HG03135 (cell line): ENCODE measurements at regions not wholly inside any gene's neighbourhood (a gene's known extent, or its start where the extent isn't known, plus 50 kb on each side); places are given as distances from the start of the nearest gene placed in this dataset.

Experiments
- ATAC-seq: cut with Tn5 transposase; IDR thresholded peaks from one replicate; pipeline ENCODE4 v1.9.1; 2021; ENCODE audit warnings: mild to moderate bottlenecking, moderate library complexity; ENCODE audit not compliant: unreplicated experiment

DNA sequence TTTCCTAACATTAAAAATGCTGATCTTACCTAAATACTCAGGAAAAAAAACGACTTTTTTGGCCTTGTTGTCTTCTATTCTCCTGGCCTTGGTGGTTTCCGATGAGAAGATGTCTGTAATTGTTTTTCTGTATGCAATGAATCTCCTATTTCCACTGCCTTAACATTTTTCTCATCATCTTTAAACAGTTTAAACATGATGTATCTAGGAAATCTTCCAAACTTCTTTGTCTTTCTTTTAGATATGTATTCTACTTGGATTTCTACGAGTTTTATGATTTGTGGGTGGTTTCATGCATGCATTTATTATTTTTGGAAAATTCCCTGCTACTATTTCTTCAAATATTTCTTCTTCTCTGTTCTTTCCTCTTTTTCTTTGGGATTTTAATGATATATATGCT lies 288.6 kb upstream of the GYPC start:
- no peak for ATAC-seq

DNA sequence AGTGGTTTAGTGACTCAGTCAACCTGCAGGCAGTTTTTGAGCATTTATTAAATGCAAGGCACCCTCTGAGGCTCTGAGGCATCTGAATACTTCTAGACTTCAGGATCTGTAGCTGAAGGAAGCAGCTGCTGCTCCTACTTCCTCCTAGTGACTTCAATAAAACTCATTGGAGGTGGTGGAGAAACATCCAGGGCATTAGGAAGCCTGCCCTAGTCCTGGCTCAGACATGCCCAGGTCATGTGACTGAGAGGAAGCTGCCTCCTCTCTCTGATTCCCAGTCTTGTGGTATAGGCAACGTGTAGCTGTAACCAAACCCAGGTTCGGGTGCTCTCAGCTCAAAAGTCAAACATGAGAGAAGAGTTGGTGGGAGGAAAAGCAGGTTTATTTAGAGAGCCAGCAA lies 287.2 kb upstream of the GYPC start:
- no peak for ATAC-seq

DNA sequence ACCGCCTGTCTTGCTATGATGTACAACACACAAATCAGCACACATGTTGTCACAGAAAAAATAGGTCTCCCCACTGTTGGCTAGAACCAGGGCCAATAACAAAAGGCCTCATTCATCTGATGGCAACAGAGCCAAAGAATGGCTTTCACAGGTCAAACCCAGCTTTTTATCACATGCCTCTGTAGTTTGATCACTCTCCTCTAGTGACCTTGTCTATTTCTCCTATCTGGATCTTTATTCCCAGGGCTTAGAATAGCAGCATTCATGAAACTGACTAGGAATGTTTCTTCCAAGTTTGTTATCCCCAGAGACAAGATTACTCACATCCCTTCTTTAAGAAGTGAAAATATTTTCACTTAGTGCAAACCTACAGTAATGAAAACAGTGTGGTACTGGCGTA lies 285.8 kb upstream of the GYPC start:
- no peak for ATAC-seq

DNA sequence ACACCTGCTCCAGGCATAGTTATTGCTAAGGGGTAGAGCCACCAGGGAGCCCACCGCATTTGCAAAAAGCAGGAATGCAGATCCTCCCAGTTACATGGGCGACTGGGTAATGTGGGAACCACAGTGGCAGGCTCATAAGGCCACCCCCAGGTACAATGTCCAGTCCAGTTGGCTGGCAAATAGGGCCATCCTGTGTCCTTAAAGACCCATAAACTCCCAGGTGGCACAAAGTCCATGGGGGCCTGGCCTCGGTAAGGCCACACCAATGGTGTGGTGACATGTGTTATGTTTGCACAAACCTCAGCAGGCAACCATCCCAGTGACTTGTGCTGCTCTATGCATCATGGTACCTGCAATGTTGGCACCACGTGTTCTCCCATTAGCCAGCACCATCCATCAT lies 283.6 kb upstream of the GYPC start:
- no peak for ATAC-seq

DNA sequence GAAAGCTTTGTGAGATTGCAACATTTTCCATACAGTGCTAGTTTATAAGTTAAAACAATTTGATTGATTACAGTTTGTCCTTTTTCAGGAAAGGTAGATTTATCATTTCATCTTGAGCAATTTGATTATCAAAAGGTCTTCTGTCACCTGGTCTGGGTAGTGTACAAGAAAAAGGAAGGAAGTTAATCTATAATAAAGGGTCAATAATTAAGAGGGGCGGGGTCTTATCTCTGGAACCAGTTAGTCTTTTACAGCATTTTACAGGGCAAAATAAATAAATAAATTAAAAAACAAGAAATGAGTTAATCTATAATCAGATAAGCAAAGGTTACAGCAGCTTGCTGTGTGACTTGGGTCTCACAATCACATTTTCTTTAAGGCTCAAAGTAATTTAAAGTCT lies 277.8 kb upstream of the GYPC start:
- no peak for ATAC-seq

DNA sequence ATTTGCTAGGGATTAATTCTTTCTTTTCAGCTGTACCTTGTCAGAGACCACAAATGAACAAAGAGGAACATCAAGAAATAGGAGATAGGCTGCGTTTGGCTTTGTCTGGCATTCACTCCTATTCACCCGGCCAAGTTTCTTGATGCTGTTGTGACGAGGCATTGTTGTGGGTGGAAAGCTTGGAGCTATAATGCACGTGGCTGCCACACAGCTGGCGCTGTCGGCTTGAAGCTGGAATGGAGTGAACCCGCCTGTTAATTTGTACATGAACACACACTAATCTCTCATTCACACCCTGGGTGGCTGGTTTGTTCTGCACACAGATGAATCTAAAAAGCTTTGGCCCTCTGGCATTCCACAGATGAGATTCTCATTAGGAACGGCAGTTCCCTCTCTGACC lies 274.9 kb upstream of the GYPC start:
- ATAC-seq, result no peak

DNA sequence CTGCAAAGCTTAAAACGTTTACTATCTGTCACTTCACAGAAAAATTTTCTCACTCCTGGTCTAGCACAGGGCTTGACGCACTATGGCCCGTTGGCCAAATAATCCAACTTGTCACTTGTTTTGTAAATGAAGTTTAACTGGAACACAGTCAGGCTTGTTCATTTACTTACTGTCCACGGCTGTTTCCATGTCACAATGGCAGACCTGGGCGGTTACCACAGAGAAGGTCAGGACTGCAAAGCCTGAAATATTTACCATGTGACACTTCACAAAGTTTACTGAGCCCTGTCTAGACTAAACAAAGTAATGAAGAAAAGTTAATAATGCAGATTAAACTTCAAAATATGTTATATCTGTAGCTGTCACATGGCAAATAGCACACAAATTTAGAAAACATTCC lies 273.0 kb upstream of the GYPC start:
- no peak for ATAC-seq

DNA sequence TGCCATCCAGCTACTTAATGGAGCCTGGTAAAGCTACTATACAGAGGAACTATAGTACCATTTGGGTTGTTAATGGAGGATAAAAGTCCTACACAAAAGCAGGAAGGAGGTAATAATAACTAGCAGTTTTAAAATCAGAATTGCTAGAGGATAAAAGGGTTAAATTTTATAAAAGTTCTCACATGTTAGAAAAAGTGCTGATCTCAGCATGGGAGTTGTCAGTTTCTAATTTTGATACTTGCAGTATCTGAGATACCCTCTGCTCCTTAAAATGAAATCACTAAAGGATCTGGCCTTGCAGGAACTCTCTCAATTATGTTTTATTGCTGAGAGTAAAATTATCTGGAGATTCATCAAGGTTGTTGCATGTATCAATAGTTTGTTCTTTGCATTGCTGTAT lies 272.2 kb upstream of the GYPC start:
- no peak for ATAC-seq

DNA sequence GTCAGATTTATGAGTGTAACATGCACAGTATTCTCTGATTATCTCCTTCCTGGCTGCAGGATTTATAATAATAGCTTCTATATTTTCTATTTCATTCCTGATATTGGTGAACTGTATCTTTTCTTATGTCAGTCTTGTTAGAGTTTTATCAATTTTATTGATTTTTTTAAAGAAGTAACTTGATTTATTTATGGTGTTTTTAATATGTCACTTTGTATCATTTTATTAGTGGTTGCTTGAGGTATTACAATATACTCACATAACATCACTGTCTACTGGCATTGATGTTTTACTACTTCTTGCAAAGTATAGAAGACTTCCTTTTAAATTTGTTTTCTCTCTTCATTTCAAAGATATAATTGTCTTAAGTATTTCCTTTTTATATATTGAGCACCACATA lies 270.5 kb upstream of the GYPC start:
- no peak for ATAC-seq

DNA sequence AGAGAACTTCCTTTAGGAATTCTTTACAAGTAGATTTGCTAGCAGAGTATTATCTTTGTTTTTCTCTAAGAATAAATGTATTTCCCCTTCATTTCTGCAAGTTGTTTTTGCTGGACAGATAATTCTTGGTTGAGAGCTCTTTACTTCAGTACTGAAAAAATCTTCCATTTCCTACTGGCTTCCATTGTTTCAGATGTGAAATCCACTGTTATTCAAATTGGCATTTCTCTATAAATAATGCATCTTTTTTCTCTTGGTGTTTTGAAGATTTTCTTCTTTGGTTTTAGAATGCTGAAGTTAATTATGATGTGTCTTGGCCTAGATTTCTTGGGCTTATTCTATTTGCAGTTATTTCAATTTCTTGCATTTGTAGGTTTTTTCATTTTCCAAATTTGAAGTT lies 270.0 kb upstream of the GYPC start:
- no peak for ATAC-seq

DNA sequence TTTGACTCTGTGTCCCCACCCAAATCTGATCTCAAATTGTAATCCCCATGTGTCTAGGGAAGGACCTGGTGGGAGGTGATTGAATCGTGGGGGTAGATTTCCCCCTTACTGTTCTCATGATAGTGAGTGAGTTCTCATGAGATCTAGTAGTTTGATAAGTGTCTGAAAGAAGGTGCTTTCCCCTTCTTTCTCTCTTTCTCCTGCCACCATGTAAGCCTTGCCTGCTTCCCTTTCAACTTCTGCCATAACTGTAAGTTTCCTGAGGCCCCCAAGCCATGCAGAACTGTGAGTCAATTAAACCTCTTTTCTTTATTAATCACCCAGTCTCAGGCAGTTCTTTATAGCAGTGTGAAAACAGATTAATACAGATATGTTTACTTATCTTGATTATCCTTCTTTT lies 266.5 kb upstream of the GYPC start:
- ATAC-seq, result no peak

DNA sequence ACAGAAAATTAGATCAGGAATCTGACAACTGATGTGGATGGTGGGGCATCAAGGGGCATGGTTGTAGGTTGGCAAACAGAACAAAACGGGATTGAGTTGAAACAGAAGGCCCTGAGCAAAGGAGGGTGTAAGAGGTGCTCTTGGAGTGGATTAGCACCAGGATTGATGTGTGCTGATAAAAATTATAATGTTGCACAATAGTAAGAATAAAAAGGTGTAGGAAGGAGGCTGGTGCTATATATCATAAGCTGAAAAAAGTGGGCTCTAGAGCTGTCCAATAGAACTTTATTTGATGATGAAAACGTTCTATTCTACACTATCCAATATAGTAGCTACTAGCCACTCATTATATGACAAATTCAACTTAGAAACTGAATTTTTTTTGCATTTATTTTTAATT lies 263.1 kb upstream of the GYPC start:
- no peak for ATAC-seq

DNA sequence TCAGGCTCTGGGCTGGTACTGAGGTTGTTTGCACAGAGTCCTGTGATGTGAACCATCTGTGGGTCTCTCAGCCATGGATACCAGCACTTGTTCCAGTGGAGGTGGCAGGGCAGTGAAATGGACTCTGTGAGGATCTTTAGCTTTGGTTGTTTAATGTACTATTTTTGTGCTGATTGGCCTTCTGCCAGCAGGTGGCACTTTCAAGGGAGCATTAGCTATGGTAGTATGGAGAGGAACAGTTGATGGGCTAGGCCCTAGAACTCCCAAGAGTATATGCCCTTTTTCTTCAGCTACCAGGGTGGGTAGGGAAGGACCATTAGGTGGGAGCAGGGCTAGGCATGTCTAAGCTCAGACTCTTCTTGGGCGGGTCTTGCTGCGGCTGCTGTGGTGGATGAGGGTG lies 257.0 kb upstream of the GYPC start:
- ATAC-seq, result no peak

DNA sequence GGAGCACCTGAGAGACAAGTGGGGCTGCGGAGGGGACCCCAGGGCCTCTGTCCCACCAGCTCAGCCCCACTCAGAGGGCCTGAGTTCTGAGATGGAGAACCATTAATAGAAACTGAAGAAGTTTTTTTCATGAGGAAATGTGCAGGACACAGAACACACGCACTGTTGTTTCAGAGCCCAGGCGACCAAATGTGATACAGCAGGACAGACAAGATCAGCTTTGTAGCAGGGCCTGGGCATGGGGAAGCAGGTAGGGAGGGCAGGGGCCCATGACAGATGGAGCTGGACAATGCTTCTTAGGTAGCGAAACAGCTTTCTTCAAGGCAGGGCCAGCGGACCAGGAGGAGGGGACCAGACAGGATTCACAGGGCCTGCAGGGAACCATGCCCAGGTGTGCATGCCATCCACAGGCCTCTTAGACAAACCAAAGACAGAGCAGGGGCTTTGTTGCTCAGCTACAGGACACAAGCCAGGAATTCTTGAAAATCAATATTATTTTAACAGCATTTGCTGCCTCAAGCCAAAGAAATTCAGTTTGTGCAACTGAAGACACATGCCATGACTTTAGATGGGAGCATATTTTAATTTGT lies 252.8 kb upstream of the GYPC start:
- no peak for ATAC-seq

DNA sequence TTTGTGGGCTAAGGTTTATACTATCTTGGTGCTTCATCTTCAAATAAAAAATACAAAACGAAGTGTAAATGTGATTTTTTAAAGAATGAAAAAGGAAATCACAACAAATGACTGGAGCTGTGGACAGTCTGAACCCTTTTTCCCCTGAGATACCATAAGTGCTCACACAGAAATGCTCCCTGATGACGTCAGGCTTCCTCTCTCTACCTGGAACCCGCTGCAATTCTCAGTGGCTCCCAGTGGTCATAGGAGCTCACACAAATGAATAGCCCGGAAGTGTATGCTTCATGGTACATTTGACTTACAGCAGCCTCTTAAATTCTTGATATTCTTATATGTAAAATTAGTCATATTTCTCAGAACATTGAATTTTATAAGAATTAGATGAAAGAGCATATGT lies 249.7 kb upstream of the GYPC start:
- no peak for ATAC-seq

DNA sequence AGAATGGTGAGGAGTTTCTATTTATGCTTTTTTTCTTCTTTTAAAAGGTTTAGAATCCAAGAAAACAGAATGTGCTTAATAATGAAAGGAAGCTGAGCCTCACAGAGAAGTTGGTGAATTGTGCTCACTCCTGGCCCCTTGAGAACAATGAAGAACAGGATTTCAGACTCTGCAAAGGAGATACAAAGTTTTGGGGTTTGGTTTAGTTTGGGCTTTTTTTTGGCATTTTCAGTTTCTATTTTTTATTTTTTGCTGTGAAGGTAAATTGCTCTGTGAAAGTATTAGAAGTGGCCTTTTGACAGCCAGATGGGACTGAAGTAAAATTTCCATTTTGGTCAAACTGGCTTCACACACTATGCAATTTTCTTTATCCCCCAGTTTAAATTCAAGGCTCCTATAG lies 247.3 kb upstream of the GYPC start:
- ATAC-seq, result no peak

DNA sequence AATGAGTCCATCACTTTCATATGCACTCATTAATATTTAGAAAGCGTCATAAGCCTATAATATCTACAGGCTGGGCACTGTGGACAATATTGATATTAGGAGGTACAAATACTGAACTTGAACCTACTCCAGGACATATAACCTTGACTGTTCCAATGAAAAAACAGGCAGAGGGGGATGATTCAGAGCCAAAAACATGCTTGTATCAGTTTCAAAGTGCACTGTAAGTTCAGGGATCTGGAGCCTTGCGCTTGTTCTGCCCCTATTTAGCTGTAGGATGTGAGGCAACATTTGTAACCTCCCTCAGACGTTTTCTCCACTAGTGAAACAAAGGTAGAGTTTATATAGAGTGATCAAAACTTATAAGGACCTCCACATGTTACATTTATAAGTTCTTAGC lies 246.1 kb upstream of the GYPC start:
- no peak for ATAC-seq

DNA sequence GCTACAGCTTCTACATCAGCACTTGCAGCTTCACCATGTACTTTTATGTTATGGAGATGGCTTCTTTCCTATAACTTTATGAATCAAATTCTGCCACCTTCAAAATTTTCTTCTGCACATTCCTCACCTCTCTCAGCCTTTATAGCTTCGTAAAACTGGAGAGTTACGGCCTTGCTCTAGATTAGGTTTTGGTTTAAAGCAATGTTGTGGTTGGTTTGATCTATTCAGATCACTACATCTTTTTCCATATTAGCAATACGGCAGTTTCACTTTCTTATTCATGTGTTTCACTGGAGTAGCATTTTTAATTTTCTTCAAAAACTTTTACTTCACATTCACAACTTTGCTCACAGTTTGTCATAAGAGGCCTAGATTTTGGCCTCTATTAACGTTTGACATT lies 242.9 kb upstream of the GYPC start:
- ATAC-seq, result no peak

DNA sequence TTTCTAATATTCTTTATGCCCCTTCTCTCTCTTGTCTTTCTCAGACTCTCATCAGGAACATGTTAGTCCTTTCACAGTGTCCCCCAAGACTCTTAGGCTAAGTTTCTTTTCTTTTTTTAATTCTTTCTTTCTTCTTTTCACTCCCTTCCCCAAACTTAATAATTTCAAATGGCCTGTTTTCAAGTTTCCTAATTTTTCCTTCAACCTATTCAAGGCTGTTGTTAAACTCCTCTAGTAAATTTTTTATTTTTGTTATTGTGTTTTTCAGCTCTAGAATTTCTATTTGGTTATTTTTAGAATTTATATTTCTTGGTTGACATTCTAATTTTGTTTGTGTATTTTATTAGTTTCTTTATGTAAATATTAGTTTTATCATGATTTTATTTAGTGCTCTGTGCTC lies 236.6 kb upstream of the GYPC start:
- ATAC-seq, result no peak

DNA sequence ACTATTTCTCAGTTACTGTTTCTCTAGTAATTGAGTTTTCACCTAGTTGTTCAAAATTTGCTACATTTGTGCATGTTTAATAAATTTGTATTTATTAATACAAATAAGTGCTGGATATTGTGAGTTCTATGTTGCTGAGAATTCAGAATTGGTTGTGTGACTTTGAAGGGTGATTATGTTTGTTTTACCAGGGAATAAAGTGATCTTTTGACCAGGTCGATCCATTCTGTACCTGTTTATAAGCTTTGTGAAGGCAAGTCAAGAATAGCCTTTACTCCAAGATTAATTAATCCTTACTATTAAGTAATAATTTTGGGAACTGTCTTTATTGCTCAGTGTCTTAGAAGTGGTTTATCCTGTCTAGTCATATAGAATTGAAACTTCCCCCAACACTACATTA lies 230.0 kb upstream of the GYPC start:
- ATAC-seq, result no peak

DNA sequence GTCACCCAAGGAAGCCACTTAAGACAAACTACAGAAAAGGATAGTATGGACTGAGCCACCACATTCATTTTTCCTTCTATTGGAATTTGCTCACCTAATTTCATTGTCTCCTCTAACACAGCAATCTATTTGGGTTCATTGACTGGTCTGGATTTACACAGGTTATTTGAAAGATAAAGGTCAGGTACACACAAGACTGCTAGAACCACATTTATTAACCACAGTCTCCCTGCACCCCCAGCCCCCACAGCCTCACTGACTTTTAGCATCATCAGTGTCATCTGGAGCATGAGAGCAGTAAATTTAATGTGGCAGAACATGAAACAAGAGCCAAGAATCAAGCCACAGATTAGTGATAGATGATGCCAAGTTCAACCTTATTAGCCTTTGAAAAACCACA lies 226.9 kb upstream of the GYPC start:
- no peak for ATAC-seq

DNA sequence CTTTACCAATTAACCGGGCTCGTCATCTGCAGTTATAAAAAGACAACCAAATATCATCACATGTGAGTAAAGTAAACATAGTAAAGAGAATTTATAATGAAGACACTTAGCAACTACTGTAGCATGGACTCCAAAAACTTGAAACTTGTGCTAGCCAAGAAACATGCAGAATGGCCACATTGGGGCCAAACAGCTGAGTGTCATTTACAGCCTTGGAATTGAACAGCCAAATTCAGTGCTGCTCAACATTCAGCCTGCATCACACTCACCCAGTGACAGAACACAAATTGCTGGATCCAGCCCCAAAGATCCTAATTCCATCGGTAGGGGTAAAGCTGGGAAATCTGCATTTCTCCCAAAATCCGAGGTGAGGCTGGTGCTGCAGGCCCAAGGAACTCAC lies 224.8 kb upstream of the GYPC start:
- ATAC-seq, result no peak

DNA sequence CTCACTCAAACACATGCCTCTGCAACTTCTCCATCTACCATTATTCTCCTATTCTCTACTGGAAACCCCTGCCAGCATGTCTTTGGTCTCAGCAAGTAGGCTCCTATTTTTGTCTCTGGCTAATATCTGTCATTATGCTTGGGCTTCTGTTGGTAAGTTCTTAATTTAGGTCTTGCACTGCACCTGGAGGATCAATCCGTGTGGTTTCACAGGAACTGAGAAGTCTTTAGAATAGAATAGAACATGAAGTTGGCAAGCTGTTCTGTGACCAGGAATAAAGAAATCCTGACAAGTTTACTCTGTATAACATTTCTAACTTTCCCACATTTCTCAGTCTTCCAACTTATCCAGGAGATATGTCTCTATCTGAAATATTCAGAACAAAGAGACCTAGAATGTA lies 219.5 kb upstream of the GYPC start:
- ATAC-seq, result no peak

DNA sequence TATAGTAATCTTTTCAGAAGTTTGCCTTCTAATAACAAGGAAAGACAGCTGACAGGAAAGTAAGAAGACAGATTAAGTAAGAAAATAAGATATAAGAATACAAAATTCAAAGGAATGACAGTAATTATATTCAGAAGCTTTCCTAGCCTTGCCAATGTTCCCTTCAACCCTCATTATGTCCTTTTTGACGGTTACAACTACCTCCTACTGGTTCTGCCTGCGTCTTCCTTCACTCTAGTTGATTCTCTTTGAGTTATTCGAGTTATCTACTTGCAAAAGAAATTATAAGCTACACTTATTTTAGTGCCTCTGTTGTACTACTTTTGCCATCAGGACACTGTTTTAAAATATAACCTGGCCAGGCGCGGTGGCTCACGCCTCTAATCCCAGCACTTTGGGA lies 218.9 kb upstream of the GYPC start:
- no peak for ATAC-seq
